Stomach (tissue), 8 donors: ENCODE measurements at regions not wholly inside any gene's neighbourhood (a gene's known extent, or its start where the extent isn't known, plus 50 kb on each side); places are given as distances from the start of the nearest gene placed in this dataset.

ENCODE experiments used
- DNase-seq, 2 donors: peaks; one replicate each; pipeline versions ENCODE4 v3.0.0 to v3.0.0-alpha.2; 2013 to 2019
- H3K27ac ChIP-seq, 5 donors: fragments of 200-600 bp in 4 of 5; sonication (generic) in 4 of 5; one replicate each; pipeline ENCODE4 v1.5.1; 2013 to 2019; ENCODE audit warnings: mild to moderate bottlenecking in 1 of 5, moderate library complexity in 1 of 5
- H3K27me3 ChIP-seq, 3 donors: fragments of 200-600 bp; sonication (generic); one replicate each; pipeline ENCODE4 v1.5.1; 2017 to 2019; ENCODE audit warnings: mixed run types in 1 of 3
- H3K36me3 ChIP-seq, 4 donors: fragments of 200-600 bp; sonication (generic); 1 replicate in 3 of 4; 2 replicates in 1 of 4; pipeline ENCODE4 v1.5.1; 2016 to 2019
- H3K4me1 ChIP-seq, 4 donors: fragments of 200-600 bp; sonication (generic); one replicate each; pipeline ENCODE4 v1.5.1; 2016 to 2019
- H3K4me3 ChIP-seq, 4 donors: fragments of 200-600 bp; sonication (generic) in 3 of 4; one replicate each; pipeline ENCODE4 v1.5.1; 2016 to 2019; ENCODE audit warnings: mild to moderate bottlenecking in 1 of 4
- H3K9me3 ChIP-seq, 4 donors: fragments of 200-600 bp; sonication (generic); one replicate each; pipeline ENCODE4 v1.5.1; 2016 to 2019
- CTCF ChIP-seq, 7 experiments: fragments of 450-650 bp in 4 of 7; fragments of 200-600 bp in 3 of 7; sonication (generic) in 3 of 7; IDR thresholded peaks; one replicate each; pipeline ENCODE4 v1.5.1; 2016 to 2019; ENCODE audit warnings: antibody characterized with exemption in 7 of 7, control low read depth in 2 of 7, mild to moderate bottlenecking in 1 of 7
- EP300 ChIP-seq: sonication (generic); formaldehyde crosslinking; IDR thresholded peaks from one replicate; pipeline ENCODE4 v1.6.1; 2017; ENCODE audit warnings: antibody characterized with exemption
- POLR2A ChIP-seq, 4 donors: fragments of 450-650 bp; IDR thresholded peaks; one replicate each; pipeline ENCODE4 v1.6.1; 2016; ENCODE audit warnings: antibody characterized with exemption in 4 of 4, control low read depth in 2 of 4, mild to moderate bottlenecking in 1 of 4, moderate library complexity in 1 of 4
- POLR2AphosphoS5 ChIP-seq, 3 donors: sonication (generic); formaldehyde crosslinking; IDR thresholded peaks; one replicate each; pipeline ENCODE4 v1.6.1; 2016; ENCODE audit warnings: antibody characterized with exemption in 3 of 3
- WGBS, 5 donors: extraction: QIAGEN DNeasy Blood & Tissue Kit in 3 of 5; methylation state at CpG; one replicate each; pipeline versions ENCODE4 v1.1.5 to v1.1.7; 2013 to 2018; 5-methylcytosine and 5-hydroxymethylcytosine counted together
- intact Hi-C: fragments of 100-400 bp; cut with DNase I; formaldehyde crosslinking; loops from one replicate; pipeline ENCODE4 v1.15.1; 2023; ENCODE audit warnings: low total_unique reads
- donor health status: healthy with polysubstance abuse.
- donor health status: Bipolar disorder and iron deficiency.
- donor health status: healthy.

GRCh38 chr2:85951351-85952067 is 62.7 kb upstream of the ST3GAL5 start:
- intact Hi-C loops: no loop called here
- no peak for DNase-seq
- H3K4me3 ChIP-seq: no peak overlapping the region
- H3K9me3 ChIP-seq: no peaks in the 10 kb centered on the region
- 86 to 91% (median 89%) methylated on average over 11 of the region's 11 CpGs for WGBS, 5 donors
- no peaks in the 10 kb centered on the region for H3K27me3 ChIP-seq
- H3K36me3 ChIP-seq: no peaks in the 10 kb centered on the region
- H3K4me1 ChIP-seq: peaks cover 20 to 40% (median 24%) of the 10 kb centered on the region in 4 donors
- H3K27ac ChIP-seq: peak overlapping the region in 2 of 5 donors; percentile 70 to 75
- no peak for TF ChIP-seq EP300
- TF ChIP-seq CTCF (IDR thresholded peaks at IDR 0.05): no peak
- TF ChIP-seq POLR2AphosphoS5 (IDR thresholded peaks at IDR 0.05): no peak
- TF ChIP-seq POLR2A (IDR thresholded peaks at IDR 0.05): no peak

GRCh38 chr2:85950743-85951142 is 62.0 kb upstream of the ST3GAL5 start:
- no peaks in the 10 kb centered on the region for H3K36me3 ChIP-seq
- no peaks in the 10 kb centered on the region for H3K9me3 ChIP-seq
- WGBS, 5 donors: 88 to 94% (median 90%) methylated on average over 4 of the region's 4 CpGs
- TF ChIP-seq POLR2A (IDR thresholded peaks at IDR 0.05) (no peak), POLR2AphosphoS5 (IDR thresholded peaks at IDR 0.05) (no peak), CTCF (IDR thresholded peaks at IDR 0.05) (no peak), EP300 (no peak)
- peaks cover 20 to 35% (median 24%) of the 10 kb centered on the region in 4 donors for H3K4me1 ChIP-seq
- no peak for DNase-seq
- no peak overlapping the region for H3K27ac ChIP-seq
- H3K4me3 ChIP-seq: no peak overlapping the region
- intact Hi-C loops: no loop called here
- H3K27me3 ChIP-seq: no peaks in the 10 kb centered on the region

GRCh38 chr2:85949280-85949679 is 60.5 kb upstream of the ST3GAL5 start:
- peak; percentile 43 to 57 for DNase-seq
- TF ChIP-seq POLR2A (IDR thresholded peaks at IDR 0.05) (no peak), EP300 (no peak), CTCF (IDR thresholded peaks at IDR 0.05) (no peak), POLR2AphosphoS5 (IDR thresholded peaks at IDR 0.05) (no peak)
- H3K4me1 ChIP-seq: peaks cover 12 to 25% (median 16%) of the 10 kb centered on the region in 4 donors
- H3K9me3 ChIP-seq: no peaks in the 10 kb centered on the region
- WGBS, 5 donors: 68 to 78% (median 73%) methylated on average over 5 of the region's 5 CpGs
- H3K27ac ChIP-seq: no peak overlapping the region
- H3K36me3 ChIP-seq: no peaks in the 10 kb centered on the region
- H3K27me3 ChIP-seq: no peaks in the 10 kb centered on the region
- intact Hi-C loops: no loop called here
- H3K4me3 ChIP-seq: no peak overlapping the region

GRCh38 chr2:85947593-85947992 is 58.8 kb upstream of the ST3GAL5 start:
- peaks cover 0 to 7% (median 2%) of the 10 kb centered on the region in 4 donors for H3K9me3 ChIP-seq
- H3K27ac ChIP-seq: no peak overlapping the region
- H3K27me3 ChIP-seq: no peaks in the 10 kb centered on the region
- DNase-seq: no peak
- intact Hi-C loops: no loop called here
- H3K36me3 ChIP-seq: no peaks in the 10 kb centered on the region
- H3K4me1 ChIP-seq: peaks cover under 1 to 8% (median 3%) of the 10 kb centered on the region in 4 donors
- H3K4me3 ChIP-seq: no peak overlapping the region
- TF ChIP-seq POLR2AphosphoS5 (IDR thresholded peaks at IDR 0.05): no peak
- no peak for TF ChIP-seq EP300
- TF ChIP-seq POLR2A (IDR thresholded peaks at IDR 0.05): no peak
- no peak for TF ChIP-seq CTCF (IDR thresholded peaks at IDR 0.05)
